HFF-Myc (cell line): ENCODE measurements at regions not wholly inside any gene's neighbourhood (a gene's known extent, or its start where the extent isn't known, plus 50 kb on each side); places are given as distances from the start of the nearest gene placed in this dataset.

Source experiments
- DNase-seq: peaks from one replicate; pipeline ENCODE4 v3.0.0-alpha.2; 2011; ENCODE audit warnings: low read depth; ENCODE audit errors: extremely low read depth
- H3K4me3 ChIP-seq: replicated peaks from 2 replicates; pipeline ENCODE4 v1.5.1; 2011; ENCODE audit warnings: low read depth, mild to moderate bottlenecking, control low read depth, low read length
- CTCF ChIP-seq: IDR thresholded peaks from 2 replicates; pipeline ENCODE4 v1.5.1; 2012; ENCODE audit warnings: mild to moderate bottlenecking, low read depth, low read length, control low read depth; ENCODE audit errors: missing control alignments

- TF ChIP-seq CTCF: no peak
- no peak for DNase-seq
- no peak overlapping the region for H3K4me3 ChIP-seq
Observed at GRCh38 chr11:57085611-57086010, 96.1 kb upstream of the LRRC55 start.

GRCh38 chr11:57087991-57088390, 93.8 kb upstream of the LRRC55 start:
- DNase-seq: no peak
- no peak for TF ChIP-seq CTCF
- H3K4me3 ChIP-seq: no peak overlapping the region

- DNase-seq: no peak
- TF ChIP-seq CTCF: no peak
- no peak overlapping the region for H3K4me3 ChIP-seq
Observed at GRCh38 chr11:57092028-57092698, 89.6 kb upstream of the LRRC55 start.

- H3K4me3 ChIP-seq: no peak overlapping the region
- DNase-seq: no peak
- no peak for TF ChIP-seq CTCF
Observed at GRCh38 chr11:57094181-57094935, 87.4 kb upstream of the LRRC55 start.

GRCh38 chr11:57095417-57095816, 86.3 kb upstream of the LRRC55 start:
- no peak for DNase-seq
- no peak overlapping the region for H3K4me3 ChIP-seq
- TF ChIP-seq CTCF: no peak

- no peak overlapping the region for H3K4me3 ChIP-seq
- TF ChIP-seq CTCF: no peak
Observed at GRCh38 chr11:57095896-57096295, 85.9 kb upstream of the LRRC55 start.

More at GRCh38 chr11:57095896-57096295, 85.9 kb upstream of the LRRC55 start:
- DNase-seq: no peak
